IPS DF 4.7 (cell line): ENCODE measurements at regions not wholly inside any gene's neighbourhood (a gene's known extent, or its start where the extent isn't known, plus 50 kb on each side); places are given as distances from the start of the nearest gene placed in this dataset.

Experiments used
- DNase-seq: peaks from one replicate; pipeline ENCODE4 v3.0.0-alpha.2; 2013; ENCODE audit warnings: low spot score; ENCODE audit errors: extremely low read depth

DNA sequence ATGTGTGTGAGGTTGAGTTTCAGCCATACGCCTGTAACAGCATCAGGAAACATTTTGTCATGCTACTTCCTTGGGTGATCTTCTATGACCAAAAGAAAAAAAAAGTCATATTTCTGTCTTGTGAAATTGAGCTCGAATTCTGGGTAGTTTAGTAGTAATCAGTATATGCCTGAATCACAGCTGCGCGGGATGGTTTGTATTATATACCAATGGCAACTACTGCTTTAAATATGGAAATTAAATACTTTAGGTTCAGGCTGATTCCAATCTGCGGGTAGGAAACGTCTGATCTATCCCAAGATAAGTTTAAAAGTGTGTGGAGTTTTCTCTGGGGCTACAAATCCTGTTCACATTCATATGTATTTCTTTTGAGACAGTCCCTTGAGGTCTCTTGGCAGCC, 115.6 kb upstream of the FERMT1 start:
- no peak for DNase-seq

DNA sequence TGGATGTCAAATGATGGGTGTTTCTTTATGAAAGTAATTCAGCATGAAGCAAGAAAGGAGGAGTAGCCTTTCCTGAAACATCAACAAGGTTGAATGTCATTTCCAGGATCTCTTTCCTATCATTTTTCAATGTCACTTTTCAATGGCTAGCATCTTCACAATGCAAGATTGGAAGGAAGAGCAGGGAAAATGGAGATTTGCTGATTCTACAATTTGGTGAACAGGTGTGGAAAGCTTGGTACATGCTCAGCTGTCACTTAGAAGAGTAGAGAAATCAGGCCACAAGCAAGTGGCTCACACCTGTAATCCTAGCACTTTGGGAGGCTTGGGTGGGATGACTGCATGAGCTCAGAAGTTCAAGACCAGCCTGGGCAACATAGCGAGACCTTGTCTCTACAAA, 112.7 kb upstream of the FERMT1 start:
- DNase-seq = no peak

DNA sequence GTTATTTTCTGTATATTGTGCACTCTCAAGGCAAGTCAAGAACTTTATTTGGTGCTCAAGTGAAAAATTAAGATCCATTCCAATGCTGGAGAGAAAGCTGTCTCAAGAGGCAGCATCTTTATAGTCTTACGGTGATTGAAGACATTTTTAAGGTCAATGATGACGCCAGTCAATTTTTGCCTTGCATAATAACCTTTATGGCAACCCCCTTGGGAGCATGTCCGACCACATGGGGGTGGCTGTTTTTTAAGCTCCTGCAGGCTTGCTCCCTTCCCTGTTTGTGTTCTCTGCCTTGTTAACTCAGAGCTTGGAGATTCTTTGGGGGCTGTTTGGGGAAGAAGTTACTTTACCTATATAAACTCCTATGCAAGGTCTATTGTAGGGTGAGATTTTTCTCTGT, 109.6 kb upstream of the FERMT1 start:
- no peak for DNase-seq

DNA sequence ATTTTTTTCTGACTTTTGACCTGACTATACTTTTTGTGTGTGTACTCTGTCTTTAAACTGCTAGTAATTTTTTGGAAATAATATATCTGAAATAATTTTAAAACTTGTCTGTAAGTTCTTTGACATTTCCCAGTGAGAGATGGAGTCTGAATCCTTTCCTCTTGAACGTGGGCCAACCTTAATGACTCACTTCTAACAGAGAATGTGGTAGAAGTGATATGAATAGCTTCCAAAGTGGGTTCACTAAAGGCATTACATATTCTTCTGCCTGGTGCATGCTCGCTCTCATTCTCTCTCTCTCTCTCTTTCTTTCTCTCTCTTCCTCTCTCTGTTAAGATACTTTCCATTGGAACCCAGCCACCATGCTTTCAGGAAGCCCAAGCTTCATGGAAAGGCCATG, 108.7 kb upstream of the FERMT1 start:
- no peak for DNase-seq

DNA sequence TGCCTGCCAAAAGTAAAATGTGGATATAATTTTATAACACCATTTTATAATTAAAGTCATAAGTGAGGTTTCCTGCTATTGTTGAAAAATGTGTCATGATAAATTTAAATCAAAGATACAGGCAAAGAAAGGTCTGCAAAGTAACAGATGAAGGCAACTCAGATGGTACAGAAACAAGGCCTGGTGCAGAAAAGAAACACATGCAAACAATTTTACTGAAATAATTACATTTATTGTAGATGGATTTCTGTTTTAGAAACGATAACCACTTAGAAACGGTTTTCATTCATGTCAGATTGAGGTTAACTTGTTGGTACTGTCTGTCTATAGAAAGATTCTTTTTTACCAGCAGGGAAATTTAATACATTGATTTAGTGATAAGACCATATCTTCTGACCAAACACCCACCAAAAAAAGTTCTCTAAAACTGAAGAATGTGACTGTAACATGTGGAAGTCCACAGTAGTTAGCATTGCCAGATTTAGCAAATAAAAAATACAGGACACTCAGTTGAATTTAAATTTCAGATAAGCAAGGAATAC, 105.5 kb upstream of the FERMT1 start:
- no peak for DNase-seq

DNA sequence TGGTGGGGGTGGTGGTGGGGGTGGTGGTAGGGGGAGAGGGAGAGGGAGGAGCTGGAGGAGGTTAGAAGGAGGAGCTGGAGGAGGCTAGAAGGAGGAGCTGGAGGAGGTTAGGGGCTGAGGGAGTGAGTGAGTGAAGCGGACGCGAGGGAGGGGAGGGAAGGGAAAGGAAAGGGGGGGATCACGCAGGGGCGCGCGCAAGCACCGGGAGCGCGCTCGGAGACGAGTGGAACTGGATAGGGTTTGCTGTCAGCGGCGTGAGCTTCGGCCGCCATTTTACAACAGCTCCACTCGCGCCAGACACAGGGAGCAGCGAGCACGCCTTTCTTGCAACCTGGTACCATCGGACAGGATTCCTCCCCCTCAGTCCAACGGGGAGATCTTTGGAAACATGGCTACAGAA, 90.5 kb upstream of the FERMT1 start:
- DNase-seq = no peak

DNA sequence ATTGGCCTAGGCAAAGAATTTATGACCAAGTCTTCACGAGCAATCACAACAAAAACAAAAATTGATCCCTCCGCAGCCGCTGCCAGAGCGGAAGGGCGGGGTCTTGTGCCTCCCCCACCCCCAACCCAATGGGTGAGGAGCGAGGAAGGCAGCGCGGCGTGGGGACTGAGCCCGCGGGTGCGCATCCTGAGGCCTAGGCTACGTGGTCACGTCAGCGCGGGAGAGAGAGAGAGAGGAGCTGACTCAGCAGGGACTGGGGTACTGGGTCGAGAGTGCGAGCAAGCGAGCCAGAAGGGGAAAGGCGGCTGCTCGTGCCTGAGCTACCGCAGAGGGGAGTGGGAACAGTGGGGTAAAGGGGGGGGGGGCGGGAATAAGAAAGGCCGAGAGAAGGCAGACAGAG, 90.1 kb upstream of the FERMT1 start:
- no peak for DNase-seq

DNA sequence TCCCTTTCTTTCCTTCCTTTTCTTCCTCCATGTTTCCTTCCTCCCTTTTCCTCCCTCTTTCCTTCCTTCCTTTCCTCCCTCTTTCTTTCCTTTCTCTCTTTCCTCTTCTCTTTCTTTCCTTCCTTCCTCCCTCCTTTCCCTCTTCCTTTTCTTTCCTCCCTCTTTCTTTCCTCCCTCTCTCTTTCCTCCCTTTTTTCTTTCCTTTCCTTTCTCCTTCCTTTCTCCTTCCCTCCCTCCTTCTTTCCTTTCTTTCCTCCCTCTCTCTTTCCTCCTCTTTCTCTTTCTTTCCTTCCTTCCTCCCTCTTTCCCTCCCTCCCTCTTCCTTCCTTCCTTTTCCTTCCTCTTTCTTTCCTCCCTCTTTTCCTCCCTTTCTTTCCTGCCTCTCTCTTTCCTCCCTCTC, 86.3 kb upstream of the FERMT1 start:
- DNase-seq = no peak

DNA sequence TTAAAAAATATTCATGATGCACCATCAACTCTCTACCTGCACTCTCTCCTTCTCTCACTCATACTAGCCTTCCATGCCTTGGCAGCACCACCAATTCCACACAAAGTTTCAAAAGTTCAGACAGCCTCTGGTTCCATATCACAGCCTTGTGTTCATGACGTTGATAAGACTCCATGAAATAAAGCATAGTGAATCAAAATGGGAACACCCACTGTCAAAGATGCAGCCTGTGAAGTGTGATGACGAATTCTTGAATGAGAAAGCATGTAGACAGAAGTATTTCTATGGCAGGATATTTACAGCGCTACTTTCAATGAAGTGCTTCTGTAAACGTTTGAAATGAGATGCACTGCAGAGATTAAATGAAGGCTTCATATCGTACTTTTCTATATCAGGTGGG, 77.3 kb upstream of the FERMT1 start:
- no peak for DNase-seq

DNA sequence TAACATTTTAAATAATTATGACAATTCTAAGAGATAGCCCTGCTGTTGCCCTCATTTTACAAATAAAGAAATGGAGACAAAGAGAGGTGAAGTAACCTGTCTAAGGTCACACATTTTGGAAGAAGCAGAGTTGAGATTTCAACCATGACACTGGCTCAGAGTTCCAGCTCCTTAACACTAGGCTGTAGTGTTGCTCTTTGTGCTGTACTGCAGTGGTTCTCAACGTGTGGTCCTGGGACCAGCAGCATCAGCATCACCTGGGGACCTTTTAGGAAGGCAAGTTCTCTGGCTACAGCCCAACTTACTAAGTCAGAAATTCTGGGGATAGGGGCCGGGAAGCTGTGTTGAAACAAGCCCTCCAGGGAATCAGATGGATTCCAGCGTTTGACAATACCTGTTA, 62.4 kb upstream of the FERMT1 start:
- DNase-seq = no peak

DNA sequence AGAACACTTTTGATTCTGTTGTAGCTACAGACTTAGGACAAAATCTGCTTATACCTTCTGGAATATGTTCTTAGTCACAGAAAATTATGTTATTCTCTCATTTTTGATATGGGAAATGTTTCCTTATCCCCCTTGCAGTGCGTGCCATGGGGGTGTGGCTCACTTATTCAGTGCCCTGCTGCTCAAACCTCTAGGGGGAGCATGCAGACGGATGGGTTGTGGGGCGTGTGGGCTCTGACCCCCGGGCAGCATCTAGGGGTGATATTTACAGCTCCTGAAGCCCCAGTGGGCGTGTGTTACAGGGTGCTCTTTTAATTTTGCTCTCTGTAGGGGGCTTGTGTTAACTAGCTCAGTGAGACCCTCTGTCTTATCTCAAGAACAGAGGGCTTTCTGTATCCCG, 61.3 kb upstream of the FERMT1 start:
- no peak for DNase-seq

DNA sequence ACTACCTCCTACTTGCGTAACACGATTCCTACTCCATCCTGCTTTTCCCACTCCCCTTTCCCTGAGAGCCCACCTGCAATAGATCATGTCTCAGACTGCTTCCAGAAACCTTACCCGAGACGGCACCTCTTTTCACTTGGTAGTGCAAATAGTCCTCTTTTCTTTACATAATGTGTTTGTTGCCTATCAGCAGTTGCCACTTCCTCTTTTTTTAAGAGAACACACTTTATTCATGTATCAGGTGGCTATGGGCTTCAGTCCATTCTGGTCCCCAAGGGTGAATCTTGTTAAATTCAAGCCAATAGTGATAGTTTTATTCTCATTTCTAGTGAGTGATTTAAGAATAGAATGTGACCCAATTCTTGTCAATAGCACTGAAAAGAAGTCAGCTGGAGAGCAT, 57.7 kb upstream of the FERMT1 start:
- DNase-seq = no peak

DNA sequence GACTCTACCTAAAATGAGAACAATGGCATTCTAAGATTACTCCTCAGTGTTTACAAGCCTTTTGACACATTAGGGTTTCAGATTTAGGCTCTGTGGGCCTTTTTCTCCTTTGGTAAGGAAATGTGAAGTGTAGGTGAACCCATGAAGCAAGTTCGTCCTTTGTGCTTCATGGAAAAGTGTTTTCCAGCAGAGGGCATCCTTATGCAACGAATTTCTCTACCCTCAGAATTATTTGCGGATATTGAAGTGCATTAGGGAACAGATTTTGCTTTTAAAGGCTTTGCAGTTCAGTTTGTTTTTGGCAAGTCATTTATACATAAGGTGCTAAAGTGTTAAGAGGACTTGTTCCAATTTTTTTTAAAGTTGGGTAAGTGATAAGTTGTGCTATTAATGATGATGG, 55.7 kb upstream of the FERMT1 start:
- no peak for DNase-seq

DNA sequence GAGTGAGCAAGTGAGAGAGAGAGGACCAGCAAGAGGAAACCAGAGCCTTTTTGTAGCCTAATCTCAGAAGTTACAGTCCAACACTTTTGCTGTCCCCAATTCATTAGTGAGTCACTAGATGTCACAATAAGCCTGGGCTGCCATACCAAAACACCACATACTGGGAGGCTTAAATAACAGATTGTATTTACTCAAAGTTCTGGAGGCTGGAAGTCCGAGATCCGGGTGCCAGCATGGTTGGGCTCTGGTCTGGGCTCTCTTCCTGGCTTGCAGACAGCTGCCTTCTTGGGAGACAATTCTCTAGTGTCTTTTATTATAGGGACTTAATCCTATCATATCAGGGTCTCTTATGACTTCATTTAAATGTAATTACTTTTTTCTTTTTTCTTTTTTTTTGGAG, 50.7 kb upstream of the FERMT1 start:
- no peak for DNase-seq
